WTC11 (cell line): ENCODE measurements at regions not wholly inside any gene's neighbourhood (a gene's known extent, or its start where the extent isn't known, plus 50 kb on each side); places are given as distances from the start of the nearest gene placed in this dataset.

Experiments used
- ATAC-seq: fragments of 200-7000 bp; cut with Tn5 transposase; 2 replicates; pipeline ENCODE4 v1.10.0; 2021; ENCODE audit warnings: mild to moderate bottlenecking, moderate library complexity
- CTCF ChIA-PET: fragments of 300-600 bp; sonication (Branson Sonifier 250); formaldehyde crosslinking; loops from one replicate; lab custom pipeline; 2021; ENCODE audit warnings: antibody characterized with exemption; lab: Charles Lee
- POLR2A ChIA-PET: fragments of 350-600 bp; sonication (Branson Sonifier 250); formaldehyde crosslinking; loops from one replicate; lab custom pipeline; 2021; ENCODE audit warnings: antibody characterized with exemption; lab: Charles Lee
- DNase-seq: peaks from one replicate; pipeline ENCODE4 v3.0.0; 2021; ENCODE audit warnings: low spot score
- H3K27ac Mint-ChIP-seq: 2 replicates; pipeline ENCODE4 v1.8.0; 2021; ENCODE audit warnings: mixed read lengths
- H3K27me3 Mint-ChIP-seq: 2 replicates; pipeline ENCODE4 v1.8.0; 2021; ENCODE audit warnings: low read depth, mild to moderate bottlenecking, moderate library complexity, mixed read lengths
- H3K36me3 Mint-ChIP-seq: 2 replicates; pipeline ENCODE4 v1.8.0; 2021; ENCODE audit warnings: mixed read lengths
- H3K4me1 Mint-ChIP-seq: 2 replicates; pipeline ENCODE4 v1.8.0; 2022; ENCODE audit warnings: mixed read lengths
- H3K4me3 Mint-ChIP-seq: 2 replicates; pipeline ENCODE4 v1.8.0; 2021; ENCODE audit warnings: mild to moderate bottlenecking, moderate library complexity, mixed read lengths
- H3K9me3 Mint-ChIP-seq: 2 replicates; pipeline ENCODE4 v1.8.0; 2021; ENCODE audit warnings: mixed read lengths
- CREB1 ChIP-seq: sonication (generic); formaldehyde crosslinking; IDR thresholded peaks from 2 replicates; pipeline ENCODE4 v1.8.0; 2023; ENCODE audit warnings: mild to moderate bottlenecking, missing genetic modification reagents
- ETV6 ChIP-seq: sonication (generic); formaldehyde crosslinking; IDR thresholded peaks from 2 replicates; pipeline ENCODE4 v1.8.1; 2022; ENCODE audit warnings: mild to moderate bottlenecking, missing genetic modification reagents
- FOXK1 ChIP-seq: sonication (generic); formaldehyde crosslinking; IDR thresholded peaks from 2 replicates; pipeline ENCODE4 v1.8.0; 2022; ENCODE audit warnings: mild to moderate bottlenecking, moderate library complexity, missing genetic modification reagents
- JUN ChIP-seq: sonication (generic); formaldehyde crosslinking; IDR thresholded peaks from 2 replicates; pipeline ENCODE4 v1.8.0; 2023; ENCODE audit warnings: mild to moderate bottlenecking, missing genetic modification reagents
- KAT7 ChIP-seq: sonication (generic); formaldehyde crosslinking; IDR thresholded peaks from 2 replicates; pipeline ENCODE4 v1.8.1; 2023; ENCODE audit warnings: missing genetic modification reagents, mild to moderate bottlenecking, borderline replicate concordance
- PRRX2 ChIP-seq: fragments of 250-450 bp; sonication (Bioruptor Pico); IDR thresholded peaks from 2 replicates; pipeline ENCODE4 v1.8.0; 2021; ENCODE audit warnings: mild to moderate bottlenecking
- SP1 ChIP-seq: sonication (generic); formaldehyde crosslinking; conservative IDR thresholded peaks from 2 replicates; pipeline ENCODE4 v1.8.1; 2022; ENCODE audit warnings: missing genetic modification reagents
- TEAD4 ChIP-seq: sonication (generic); formaldehyde crosslinking; IDR thresholded peaks from 2 replicates; pipeline ENCODE4 v1.8.0; 2022; ENCODE audit warnings: mild to moderate bottlenecking, missing genetic modification reagents
- ZBTB21 ChIP-seq: sonication (generic); formaldehyde crosslinking; IDR thresholded peaks from 2 replicates; pipeline ENCODE4 v1.8.1; 2023; ENCODE audit warnings: mild to moderate bottlenecking, missing genetic modification reagents, borderline replicate concordance
- ZNF219 ChIP-seq: sonication (generic); formaldehyde crosslinking; IDR thresholded peaks from 2 replicates; pipeline ENCODE4 v1.8.0; 2023; ENCODE audit warnings: missing genetic modification reagents, mild to moderate bottlenecking, borderline replicate concordance
- ZNF416 ChIP-seq: fragments of 250-450 bp; sonication (Bioruptor Pico); IDR thresholded peaks from 2 replicates; pipeline ENCODE4 v1.9.0; 2021; ENCODE audit warnings: mild to moderate bottlenecking, inconsistent platforms
- ZNF423 ChIP-seq: fragments of 250-450 bp; sonication (Bioruptor Pico); IDR thresholded peaks from 2 replicates; pipeline ENCODE4 v2.1.2; 2022; ENCODE audit warnings: mild to moderate bottlenecking, moderate library complexity
- ZNF671 ChIP-seq: fragments of 250-450 bp; sonication (Bioruptor Pico); IDR thresholded peaks from 2 replicates; pipeline ENCODE4 v1.8.0; 2021; ENCODE audit warnings: mild to moderate bottlenecking
- TF ChIP-seq, protein P1 (sequence below): fragments of 250-450 bp; sonication (Bioruptor Pico); IDR thresholded peaks from 2 replicates; pipeline ENCODE4 v1.9.0; 2021; ENCODE audit warnings: mild to moderate bottlenecking
- TF ChIP-seq, protein P2 (sequence below): fragments of 250-450 bp; sonication (Bioruptor Pico); IDR thresholded peaks from 2 replicates; pipeline ENCODE4 v1.9.0; 2021; ENCODE audit warnings: moderate library complexity, mild to moderate bottlenecking, inconsistent platforms, borderline replicate concordance
- TF ChIP-seq, protein P3 (sequence below): sonication (generic); formaldehyde crosslinking; IDR thresholded peaks from 2 replicates; pipeline ENCODE4 v1.8.1; 2023; ENCODE audit warnings: mild to moderate bottlenecking, moderate library complexity, missing genetic modification reagents
- TF ChIP-seq, protein P4 (sequence below): sonication (generic); formaldehyde crosslinking; IDR thresholded peaks from 2 replicates; pipeline ENCODE4 v1.8.1; 2022; ENCODE audit warnings: missing genetic modification reagents, borderline replicate concordance
- TF ChIP-seq, protein P5 (sequence below): fragments of 200-600 bp; IDR thresholded peaks from 2 replicates; pipeline ENCODE4 v1.8.0; 2022; ENCODE audit warnings: antibody characterized with exemption
- TF ChIP-seq, protein P6 (sequence below): sonication (generic); formaldehyde crosslinking; IDR thresholded peaks from 2 replicates; pipeline ENCODE4 v1.8.0; 2023; ENCODE audit warnings: missing genetic modification reagents
- TF ChIP-seq, protein P7 (sequence below): fragments of 250-450 bp; sonication (Bioruptor Pico); IDR thresholded peaks from 2 replicates; pipeline ENCODE4 v1.8.0; 2021; ENCODE audit warnings: mild to moderate bottlenecking
- TF ChIP-seq, protein P8 (sequence below): sonication (generic); formaldehyde crosslinking; IDR thresholded peaks from 2 replicates; pipeline ENCODE4 v1.8.1; 2022; ENCODE audit warnings: mild to moderate bottlenecking, missing genetic modification reagents, moderate library complexity, borderline replicate concordance
- TF ChIP-seq, protein P9 (sequence below): sonication (generic); formaldehyde crosslinking; IDR thresholded peaks from 2 replicates; pipeline ENCODE4 v1.8.1; 2022; ENCODE audit warnings: low read depth, mild to moderate bottlenecking, moderate library complexity, missing genetic modification reagents, borderline replicate concordance

DNA sequence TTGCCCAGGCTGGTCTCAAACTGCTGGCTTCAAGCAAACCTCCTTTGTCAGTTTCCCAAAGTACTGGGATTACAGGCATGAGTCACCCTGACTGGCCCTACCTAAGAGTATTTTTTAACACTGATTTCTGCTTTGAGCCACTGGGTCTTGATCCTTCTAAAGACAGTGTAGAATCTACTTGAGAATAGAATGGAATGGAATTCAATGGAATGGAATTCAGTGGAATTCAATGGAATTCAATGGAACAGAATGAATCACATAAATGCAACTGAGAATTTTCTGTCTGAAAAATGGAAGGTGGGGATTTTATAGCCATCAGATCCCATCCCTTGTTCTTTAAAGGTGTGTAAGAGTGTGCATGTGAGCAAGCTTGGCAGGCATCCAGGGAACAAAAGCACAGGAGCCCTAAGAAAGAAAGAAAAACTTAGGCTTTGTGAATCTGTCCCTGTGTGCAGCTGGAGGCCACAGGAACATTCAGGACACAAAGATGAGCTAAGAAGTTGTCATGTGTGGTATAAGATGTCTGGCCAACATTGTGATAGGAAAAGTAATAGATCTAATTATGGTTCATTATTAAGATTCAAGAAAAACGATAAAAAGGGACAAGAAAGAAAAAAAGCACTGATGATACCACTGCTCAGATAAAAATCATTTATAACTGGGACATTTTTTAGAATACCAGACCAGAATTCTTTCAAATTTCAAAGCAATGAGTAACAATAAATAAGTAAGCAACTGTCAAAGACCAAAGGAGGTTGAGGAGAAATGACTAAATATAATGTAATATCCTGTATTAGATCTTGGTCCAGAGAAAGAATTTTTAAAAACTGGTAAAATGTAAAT lies 681.0 kb upstream of the GJE1 start:
- ChIA-PET POLR2A (no interaction called here), CTCF (no interaction called here)
- H3K4me1 Mint-ChIP-seq, result peaks cover 38% of the 10 kb centered on the region
- H3K27ac Mint-ChIP-seq, result peak overlapping the region; percentile 88
- H3K4me3 Mint-ChIP-seq, result no peak overlapping the region
- peaks cover 17% of the 10 kb centered on the region for H3K36me3 Mint-ChIP-seq
- no peaks in the 10 kb centered on the region; the same call in 1 of the 2 replicates for H3K27me3 Mint-ChIP-seq
- peaks cover 23% of the 10 kb centered on the region for H3K9me3 Mint-ChIP-seq
- ATAC-seq, result peak; percentile 98
- no peak for DNase-seq
- TF ChIP-seq, protein P1, sequence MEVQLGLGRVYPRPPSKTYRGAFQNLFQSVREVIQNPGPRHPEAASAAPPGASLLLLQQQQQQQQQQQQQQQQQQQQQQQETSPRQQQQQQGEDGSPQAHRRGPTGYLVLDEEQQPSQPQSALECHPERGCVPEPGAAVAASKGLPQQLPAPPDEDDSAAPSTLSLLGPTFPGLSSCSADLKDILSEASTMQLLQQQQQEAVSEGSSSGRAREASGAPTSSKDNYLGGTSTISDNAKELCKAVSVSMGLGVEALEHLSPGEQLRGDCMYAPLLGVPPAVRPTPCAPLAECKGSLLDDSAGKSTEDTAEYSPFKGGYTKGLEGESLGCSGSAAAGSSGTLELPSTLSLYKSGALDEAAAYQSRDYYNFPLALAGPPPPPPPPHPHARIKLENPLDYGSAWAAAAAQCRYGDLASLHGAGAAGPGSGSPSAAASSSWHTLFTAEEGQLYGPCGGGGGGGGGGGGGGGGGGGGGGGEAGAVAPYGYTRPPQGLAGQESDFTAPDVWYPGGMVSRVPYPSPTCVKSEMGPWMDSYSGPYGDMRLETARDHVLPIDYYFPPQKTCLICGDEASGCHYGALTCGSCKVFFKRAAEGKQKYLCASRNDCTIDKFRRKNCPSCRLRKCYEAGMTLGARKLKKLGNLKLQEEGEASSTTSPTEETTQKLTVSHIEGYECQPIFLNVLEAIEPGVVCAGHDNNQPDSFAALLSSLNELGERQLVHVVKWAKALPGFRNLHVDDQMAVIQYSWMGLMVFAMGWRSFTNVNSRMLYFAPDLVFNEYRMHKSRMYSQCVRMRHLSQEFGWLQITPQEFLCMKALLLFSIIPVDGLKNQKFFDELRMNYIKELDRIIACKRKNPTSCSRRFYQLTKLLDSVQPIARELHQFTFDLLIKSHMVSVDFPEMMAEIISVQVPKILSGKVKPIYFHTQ, result no peak
- TF ChIP-seq PRRX2 (CRISPR knock-in tag) (no peak), ETV6 (no peak), FOXK1 (no peak), KAT7 (CRISPR knock-in tag) (no peak), ZNF423 (CRISPR knock-in tag) (no peak), ZNF416 (CRISPR knock-in tag) (no peak), JUN (CRISPR knock-in tag) (no peak), SP1 (CRISPR knock-in tag) (no peak)
- TF ChIP-seq, protein P2, sequence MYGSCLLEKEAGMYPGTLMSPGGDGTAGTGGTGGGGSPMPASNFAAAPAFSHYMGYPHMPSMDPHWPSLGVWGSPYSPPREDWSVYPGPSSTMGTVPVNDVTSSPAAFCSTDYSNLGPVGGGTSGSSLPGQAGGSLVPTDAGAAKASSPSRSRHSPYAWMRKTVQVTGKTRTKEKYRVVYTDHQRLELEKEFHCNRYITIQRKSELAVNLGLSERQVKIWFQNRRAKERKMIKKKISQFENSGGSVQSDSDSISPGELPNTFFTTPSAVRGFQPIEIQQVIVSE, result no peak
- TF ChIP-seq, protein P3, sequence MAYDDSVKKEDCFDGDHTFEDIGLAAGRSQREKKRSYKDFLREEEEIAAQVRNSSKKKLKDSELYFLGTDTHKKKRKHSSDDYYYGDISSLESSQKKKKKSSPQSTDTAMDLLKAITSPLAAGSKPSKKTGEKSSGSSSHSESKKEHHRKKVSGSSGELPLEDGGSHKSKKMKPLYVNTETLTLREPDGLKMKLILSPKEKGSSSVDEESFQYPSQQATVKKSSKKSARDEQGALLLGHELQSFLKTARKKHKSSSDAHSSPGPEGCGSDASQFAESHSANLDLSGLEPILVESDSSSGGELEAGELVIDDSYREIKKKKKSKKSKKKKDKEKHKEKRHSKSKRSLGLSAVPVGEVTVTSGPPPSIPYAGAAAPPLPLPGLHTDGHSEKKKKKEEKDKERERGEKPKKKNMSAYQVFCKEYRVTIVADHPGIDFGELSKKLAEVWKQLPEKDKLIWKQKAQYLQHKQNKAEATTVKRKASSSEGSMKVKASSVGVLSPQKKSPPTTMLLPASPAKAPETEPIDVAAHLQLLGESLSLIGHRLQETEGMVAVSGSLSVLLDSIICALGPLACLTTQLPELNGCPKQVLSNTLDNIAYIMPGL (CRISPR knock-in tag), result no peak
- TF ChIP-seq, protein P4, sequence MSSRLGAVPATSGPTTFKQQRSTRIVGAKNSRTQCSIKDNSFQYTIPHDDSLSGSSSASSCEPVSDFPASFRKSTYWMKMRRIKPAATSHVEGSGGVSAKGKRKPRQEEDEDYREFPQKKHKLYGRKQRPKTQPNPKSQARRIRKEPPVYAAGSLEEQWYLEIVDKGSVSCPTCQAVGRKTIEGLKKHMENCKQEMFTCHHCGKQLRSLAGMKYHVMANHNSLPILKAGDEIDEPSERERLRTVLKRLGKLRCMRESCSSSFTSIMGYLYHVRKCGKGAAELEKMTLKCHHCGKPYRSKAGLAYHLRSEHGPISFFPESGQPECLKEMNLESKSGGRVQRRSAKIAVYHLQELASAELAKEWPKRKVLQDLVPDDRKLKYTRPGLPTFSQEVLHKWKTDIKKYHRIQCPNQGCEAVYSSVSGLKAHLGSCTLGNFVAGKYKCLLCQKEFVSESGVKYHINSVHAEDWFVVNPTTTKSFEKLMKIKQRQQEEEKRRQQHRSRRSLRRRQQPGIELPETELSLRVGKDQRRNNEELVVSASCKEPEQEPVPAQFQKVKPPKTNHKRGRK (CRISPR knock-in tag), result no peak
- TF ChIP-seq, protein P5, sequence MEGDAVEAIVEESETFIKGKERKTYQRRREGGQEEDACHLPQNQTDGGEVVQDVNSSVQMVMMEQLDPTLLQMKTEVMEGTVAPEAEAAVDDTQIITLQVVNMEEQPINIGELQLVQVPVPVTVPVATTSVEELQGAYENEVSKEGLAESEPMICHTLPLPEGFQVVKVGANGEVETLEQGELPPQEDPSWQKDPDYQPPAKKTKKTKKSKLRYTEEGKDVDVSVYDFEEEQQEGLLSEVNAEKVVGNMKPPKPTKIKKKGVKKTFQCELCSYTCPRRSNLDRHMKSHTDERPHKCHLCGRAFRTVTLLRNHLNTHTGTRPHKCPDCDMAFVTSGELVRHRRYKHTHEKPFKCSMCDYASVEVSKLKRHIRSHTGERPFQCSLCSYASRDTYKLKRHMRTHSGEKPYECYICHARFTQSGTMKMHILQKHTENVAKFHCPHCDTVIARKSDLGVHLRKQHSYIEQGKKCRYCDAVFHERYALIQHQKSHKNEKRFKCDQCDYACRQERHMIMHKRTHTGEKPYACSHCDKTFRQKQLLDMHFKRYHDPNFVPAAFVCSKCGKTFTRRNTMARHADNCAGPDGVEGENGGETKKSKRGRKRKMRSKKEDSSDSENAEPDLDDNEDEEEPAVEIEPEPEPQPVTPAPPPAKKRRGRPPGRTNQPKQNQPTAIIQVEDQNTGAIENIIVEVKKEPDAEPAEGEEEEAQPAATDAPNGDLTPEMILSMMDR, result no peak
- TF ChIP-seq, protein P6, sequence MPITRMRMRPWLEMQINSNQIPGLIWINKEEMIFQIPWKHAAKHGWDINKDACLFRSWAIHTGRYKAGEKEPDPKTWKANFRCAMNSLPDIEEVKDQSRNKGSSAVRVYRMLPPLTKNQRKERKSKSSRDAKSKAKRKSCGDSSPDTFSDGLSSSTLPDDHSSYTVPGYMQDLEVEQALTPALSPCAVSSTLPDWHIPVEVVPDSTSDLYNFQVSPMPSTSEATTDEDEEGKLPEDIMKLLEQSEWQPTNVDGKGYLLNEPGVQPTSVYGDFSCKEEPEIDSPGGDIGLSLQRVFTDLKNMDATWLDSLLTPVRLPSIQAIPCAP (CRISPR knock-in tag), result no peak

DNA sequence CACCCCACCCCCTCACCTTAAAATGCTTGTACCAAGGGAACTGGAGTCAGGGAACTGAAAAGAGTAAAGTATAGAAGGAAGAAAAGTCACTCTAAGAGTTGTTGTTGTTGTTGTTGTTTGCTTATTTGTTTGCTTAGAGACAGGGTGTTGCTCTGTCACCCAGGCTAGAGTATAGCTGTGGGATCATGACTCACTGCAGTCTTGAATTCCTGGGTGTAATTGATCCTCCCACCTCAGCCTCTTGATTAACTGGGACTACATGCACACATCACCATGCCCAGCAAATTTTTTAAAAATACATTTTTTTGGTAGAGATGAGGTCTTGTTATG lies 681.6 kb upstream of the GJE1 start:
- H3K9me3 Mint-ChIP-seq, result peaks cover 23% of the 10 kb centered on the region
- peak overlapping the region; percentile 88 for H3K27ac Mint-ChIP-seq
- no peak for DNase-seq
- H3K4me1 Mint-ChIP-seq, result peaks cover 40% of the 10 kb centered on the region
- no peaks in the 10 kb centered on the region; the same call in 1 of the 2 replicates for H3K27me3 Mint-ChIP-seq
- ChIA-PET POLR2A (no interaction called here), CTCF (no interaction called here)
- peaks cover 17% of the 10 kb centered on the region for H3K36me3 Mint-ChIP-seq
- peak; percentile 53 for ATAC-seq
- no peak overlapping the region for H3K4me3 Mint-ChIP-seq
- TF ChIP-seq, protein P7, sequence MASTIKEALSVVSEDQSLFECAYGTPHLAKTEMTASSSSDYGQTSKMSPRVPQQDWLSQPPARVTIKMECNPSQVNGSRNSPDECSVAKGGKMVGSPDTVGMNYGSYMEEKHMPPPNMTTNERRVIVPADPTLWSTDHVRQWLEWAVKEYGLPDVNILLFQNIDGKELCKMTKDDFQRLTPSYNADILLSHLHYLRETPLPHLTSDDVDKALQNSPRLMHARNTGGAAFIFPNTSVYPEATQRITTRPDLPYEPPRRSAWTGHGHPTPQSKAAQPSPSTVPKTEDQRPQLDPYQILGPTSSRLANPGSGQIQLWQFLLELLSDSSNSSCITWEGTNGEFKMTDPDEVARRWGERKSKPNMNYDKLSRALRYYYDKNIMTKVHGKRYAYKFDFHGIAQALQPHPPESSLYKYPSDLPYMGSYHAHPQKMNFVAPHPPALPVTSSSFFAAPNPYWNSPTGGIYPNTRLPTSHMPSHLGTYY (CRISPR knock-in tag), result no peak
- TF ChIP-seq ZBTB21 (CRISPR knock-in tag) (no peak), ZNF671 (no peak), CREB1 (CRISPR knock-in tag) (no peak), TEAD4 (CRISPR knock-in tag) (no peak), ZNF219 (CRISPR knock-in tag) (no peak)
- TF ChIP-seq, protein P8, sequence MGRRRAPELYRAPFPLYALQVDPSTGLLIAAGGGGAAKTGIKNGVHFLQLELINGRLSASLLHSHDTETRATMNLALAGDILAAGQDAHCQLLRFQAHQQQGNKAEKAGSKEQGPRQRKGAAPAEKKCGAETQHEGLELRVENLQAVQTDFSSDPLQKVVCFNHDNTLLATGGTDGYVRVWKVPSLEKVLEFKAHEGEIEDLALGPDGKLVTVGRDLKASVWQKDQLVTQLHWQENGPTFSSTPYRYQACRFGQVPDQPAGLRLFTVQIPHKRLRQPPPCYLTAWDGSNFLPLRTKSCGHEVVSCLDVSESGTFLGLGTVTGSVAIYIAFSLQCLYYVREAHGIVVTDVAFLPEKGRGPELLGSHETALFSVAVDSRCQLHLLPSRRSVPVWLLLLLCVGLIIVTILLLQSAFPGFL, result no peak
- TF ChIP-seq, protein P9, sequence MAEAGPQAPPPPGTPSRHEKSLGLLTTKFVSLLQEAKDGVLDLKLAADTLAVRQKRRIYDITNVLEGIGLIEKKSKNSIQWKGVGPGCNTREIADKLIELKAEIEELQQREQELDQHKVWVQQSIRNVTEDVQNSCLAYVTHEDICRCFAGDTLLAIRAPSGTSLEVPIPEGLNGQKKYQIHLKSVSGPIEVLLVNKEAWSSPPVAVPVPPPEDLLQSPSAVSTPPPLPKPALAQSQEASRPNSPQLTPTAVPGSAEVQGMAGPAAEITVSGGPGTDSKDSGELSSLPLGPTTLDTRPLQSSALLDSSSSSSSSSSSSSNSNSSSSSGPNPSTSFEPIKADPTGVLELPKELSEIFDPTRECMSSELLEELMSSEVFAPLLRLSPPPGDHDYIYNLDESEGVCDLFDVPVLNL (CRISPR knock-in tag), result no peak
